ENCODE measurements at regions not wholly inside any gene's neighbourhood (a gene's known extent, or its start where the extent isn't known, plus 50 kb on each side); places are given as distances from the start of the nearest gene placed in this dataset.

DNA sequence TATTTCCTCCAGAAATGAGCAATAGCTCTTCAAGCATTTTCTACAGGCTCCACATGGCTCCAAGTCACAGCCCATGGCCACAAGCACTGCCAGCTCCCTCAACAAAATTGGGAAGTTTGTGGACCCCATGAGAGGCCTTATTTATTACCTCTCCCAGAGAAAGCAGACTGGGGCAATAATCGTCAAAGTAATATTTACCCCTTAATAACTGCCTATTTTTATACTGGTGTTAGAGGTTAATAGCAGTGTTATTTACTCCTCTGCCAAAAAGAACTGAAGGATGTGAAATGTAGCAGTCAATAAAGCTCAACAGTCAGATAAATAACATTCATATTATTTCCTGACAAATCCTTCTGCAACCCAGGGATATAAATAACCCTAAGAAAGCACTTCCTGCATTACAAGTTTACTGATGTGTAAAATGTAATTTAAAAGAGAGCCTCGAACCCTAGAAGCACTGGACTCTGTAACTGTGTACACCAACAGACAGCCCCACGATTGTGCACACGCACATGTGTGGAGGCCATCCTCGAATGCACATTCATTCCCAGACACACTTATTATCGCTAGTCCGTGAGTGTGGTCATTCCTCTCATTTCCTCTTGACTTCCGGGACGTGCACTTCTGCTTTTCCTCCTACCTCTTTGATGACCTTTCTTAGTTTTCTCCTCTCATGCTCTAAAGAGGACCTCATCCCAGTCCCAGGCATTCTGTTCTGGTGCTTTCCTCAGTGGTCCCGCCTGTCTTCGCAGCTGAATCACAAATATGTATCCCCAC, 157.4 kb downstream of the EVX1 start:
- 85% methylated on average over 9 of the region's 11 CpGs for WGBS (ENCODE audit: insufficient coverage)
- no peak overlapping the region for H3K27ac ChIP-seq (ENCODE audit: low read depth, low read length)
- no peak overlapping the region for H3K4me3 ChIP-seq (ENCODE audit: low read depth, low read length)
- H3K27me3 ChIP-seq (ENCODE audit: control insufficient read depth, insufficient read depth, low read length) = peaks cover 2% of the 10 kb centered on the region
- H3K9me3 ChIP-seq (ENCODE audit: control insufficient read depth, insufficient read depth, low read length) = no peaks in the 10 kb centered on the region
- DNase-seq (ENCODE audit: low read depth in 4 of 6, low spot score in 6 of 6) = peak in 1 of 6 donors; percentile 51
- no peaks in the 10 kb centered on the region for H3K4me1 ChIP-seq (ENCODE audit: control insufficient read depth, insufficient read depth, low read length)
- no peaks in the 10 kb centered on the region for H3K36me3 ChIP-seq (ENCODE audit: control insufficient read depth, insufficient read depth, low read length)

DNA sequence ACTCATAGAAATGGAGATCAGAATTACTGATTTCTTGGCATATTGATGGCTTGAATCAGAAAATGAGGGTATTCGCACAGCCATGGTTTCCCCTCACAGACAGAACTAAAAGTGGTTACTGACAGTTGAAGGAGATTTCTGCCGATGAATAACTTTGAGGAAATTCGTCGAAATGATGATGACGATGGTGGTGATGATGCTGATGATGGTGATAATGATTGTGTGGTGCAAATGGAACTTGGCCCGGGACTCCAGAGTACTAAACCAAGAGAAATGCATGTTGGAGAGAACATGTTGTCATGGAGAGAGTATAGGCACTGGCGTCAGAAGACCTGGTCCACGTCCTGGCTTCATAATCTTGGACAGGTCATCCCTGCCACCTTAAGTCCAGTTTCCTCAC, 163.2 kb downstream of the EVX1 start:
- DNase-seq (ENCODE audit: low read depth in 4 of 6, low spot score in 6 of 6) = no peak
- WGBS (ENCODE audit: insufficient coverage) = 93% methylated on average over 8 of the region's 8 CpGs
- no peaks in the 10 kb centered on the region for H3K9me3 ChIP-seq (ENCODE audit: control insufficient read depth, insufficient read depth, low read length)
- H3K4me3 ChIP-seq (ENCODE audit: low read depth, low read length) = no peak overlapping the region
- no peaks in the 10 kb centered on the region for H3K4me1 ChIP-seq (ENCODE audit: control insufficient read depth, insufficient read depth, low read length)
- H3K36me3 ChIP-seq (ENCODE audit: control insufficient read depth, insufficient read depth, low read length) = no peaks in the 10 kb centered on the region
- no peak overlapping the region for H3K27ac ChIP-seq (ENCODE audit: low read depth, low read length)
- H3K27me3 ChIP-seq (ENCODE audit: control insufficient read depth, insufficient read depth, low read length) = no peaks in the 10 kb centered on the region

DNA sequence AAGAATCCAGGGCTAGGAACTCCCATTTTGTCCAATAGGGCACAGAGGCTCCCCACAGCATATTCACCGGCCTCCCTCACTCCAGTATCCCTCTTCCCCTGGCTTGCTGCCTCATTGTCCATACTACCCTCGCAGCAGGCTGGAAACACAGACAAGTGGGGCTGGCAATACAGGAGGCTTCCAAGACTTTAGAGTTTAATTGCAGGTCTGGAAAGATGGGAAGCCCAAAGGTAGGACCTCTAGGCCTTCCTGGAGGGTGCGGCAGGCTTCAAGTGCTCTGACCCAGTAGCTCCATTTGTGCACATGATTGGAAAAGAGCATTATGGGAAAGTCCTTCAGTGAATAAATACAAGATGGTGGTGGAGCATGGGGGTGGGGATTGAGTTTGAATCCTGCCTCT, 166.7 kb downstream of the EVX1 start:
- DNase-seq (ENCODE audit: low read depth in 4 of 6, low spot score in 6 of 6) = no peak
- H3K4me3 ChIP-seq (ENCODE audit: low read depth, low read length) = no peak overlapping the region
- no peaks in the 10 kb centered on the region for H3K27me3 ChIP-seq (ENCODE audit: control insufficient read depth, insufficient read depth, low read length)
- 54% methylated on average over 2 of the region's 3 CpGs for WGBS (ENCODE audit: insufficient coverage)
- H3K36me3 ChIP-seq (ENCODE audit: control insufficient read depth, insufficient read depth, low read length) = no peaks in the 10 kb centered on the region
- no peak overlapping the region for H3K27ac ChIP-seq (ENCODE audit: low read depth, low read length)
- H3K4me1 ChIP-seq (ENCODE audit: control insufficient read depth, insufficient read depth, low read length) = no peaks in the 10 kb centered on the region
- H3K9me3 ChIP-seq (ENCODE audit: control insufficient read depth, insufficient read depth, low read length) = no peaks in the 10 kb centered on the region

DNA sequence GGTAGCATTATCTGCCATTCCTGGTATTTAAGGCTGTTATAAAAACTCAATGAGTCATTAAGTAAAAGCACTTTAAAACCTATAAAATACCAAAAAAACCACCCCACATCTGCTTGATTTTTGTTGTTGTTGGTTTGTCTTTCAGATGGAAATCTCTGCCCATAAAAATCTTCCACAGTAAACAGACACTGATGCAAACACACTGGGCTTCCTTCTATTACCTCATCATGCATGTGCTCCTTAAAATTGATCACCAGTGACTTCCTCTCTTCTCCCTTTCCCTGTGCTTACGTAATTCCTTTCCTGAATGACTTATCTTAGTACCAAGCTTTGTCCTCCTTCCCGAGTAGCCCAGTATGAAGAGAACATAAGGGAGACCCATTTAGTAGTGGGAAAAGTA, 167.2 kb downstream of the EVX1 start:
- Histone ChIP-seq H3K4me1 (ENCODE audit: control insufficient read depth, insufficient read depth, low read length) (no peaks in the 10 kb centered on the region), H3K27ac (ENCODE audit: low read depth, low read length) (no peak overlapping the region), H3K36me3 (ENCODE audit: control insufficient read depth, insufficient read depth, low read length) (no peaks in the 10 kb centered on the region), H3K4me3 (ENCODE audit: low read depth, low read length) (no peak overlapping the region), H3K9me3 (ENCODE audit: control insufficient read depth, insufficient read depth, low read length) (no peaks in the 10 kb centered on the region), H3K27me3 (ENCODE audit: control insufficient read depth, insufficient read depth, low read length) (no peaks in the 10 kb centered on the region)
- no CpG with 5 or more reads among the region's 2 CpGs for WGBS (ENCODE audit: insufficient coverage)
- DNase-seq (ENCODE audit: low read depth in 4 of 6, low spot score in 6 of 6) = no peak

DNA sequence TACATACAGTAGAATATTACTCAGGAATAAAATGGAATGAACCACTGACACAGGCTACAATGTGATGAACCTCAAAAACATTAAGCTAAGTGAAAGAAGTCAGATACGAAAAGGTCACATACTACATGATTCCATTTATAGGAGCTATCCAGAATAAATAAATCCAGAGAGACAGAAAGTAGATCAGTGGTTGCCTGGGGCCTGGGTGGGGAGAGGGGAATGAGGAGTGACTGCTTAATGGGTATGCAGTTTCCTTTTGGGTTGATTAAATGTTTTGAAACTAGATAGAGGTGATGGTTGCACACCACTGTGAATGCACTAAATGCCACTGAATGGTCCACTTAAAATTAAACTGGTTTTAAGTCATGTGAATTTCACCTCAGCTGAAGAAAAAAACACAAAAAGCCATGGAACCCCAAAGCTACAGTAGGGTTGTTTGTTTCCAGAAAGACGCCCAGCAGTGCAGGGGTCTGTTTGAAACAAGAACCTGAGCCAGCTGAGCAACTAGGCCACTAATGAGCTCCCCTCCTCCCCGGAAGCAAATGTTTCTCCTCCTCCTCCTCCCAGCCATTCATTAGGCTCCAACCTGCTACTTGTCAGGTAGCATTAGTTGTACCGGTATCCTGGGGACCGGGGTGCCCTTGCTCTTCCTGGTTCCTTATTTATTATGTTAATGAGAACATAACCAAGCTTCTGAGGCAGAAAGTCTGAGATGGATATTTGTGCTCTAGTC, 168.4 kb downstream of the EVX1 start:
- no peak for DNase-seq (ENCODE audit: low read depth in 4 of 6, low spot score in 6 of 6)
- H3K9me3 ChIP-seq (ENCODE audit: control insufficient read depth, insufficient read depth, low read length) = no peaks in the 10 kb centered on the region

DNA sequence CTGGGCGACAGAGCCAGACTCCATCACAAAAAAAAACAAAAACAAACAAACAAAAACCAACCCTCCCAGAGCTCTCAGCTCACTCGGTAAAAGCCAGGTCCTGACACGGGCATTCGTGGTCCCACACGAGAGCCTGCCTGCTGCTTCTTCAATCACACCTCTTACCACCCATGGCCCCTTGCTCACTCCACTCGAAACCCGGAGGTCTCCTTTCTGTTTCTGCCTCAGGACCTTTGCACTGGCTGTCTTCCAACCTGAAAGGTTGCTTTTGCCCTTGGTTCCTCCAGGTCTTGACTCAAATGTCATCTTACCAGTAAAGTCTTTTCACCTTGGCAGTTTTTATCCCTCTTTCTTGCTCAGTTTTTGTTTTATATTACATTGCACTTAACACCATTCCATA, 169.6 kb downstream of the EVX1 start:
- DNase-seq (ENCODE audit: low read depth in 4 of 6, low spot score in 6 of 6) = no peak
- Histone ChIP-seq H3K27me3 (ENCODE audit: control insufficient read depth, insufficient read depth, low read length) (no peaks in the 10 kb centered on the region), H3K9me3 (ENCODE audit: control insufficient read depth, insufficient read depth, low read length) (no peaks in the 10 kb centered on the region), H3K4me3 (ENCODE audit: low read depth, low read length) (no peak overlapping the region), H3K36me3 (ENCODE audit: control insufficient read depth, insufficient read depth, low read length) (no peaks in the 10 kb centered on the region), H3K4me1 (ENCODE audit: control insufficient read depth, insufficient read depth, low read length) (no peaks in the 10 kb centered on the region), H3K27ac (ENCODE audit: low read depth, low read length) (no peak overlapping the region)
- WGBS (ENCODE audit: insufficient coverage) = 84% methylated on average over 7 of the region's 7 CpGs

More for the DNA sequence above, 168.4 kb downstream of the EVX1 start:
- Histone ChIP-seq H3K27me3 (ENCODE audit: control insufficient read depth, insufficient read depth, low read length) (no peaks in the 10 kb centered on the region), H3K36me3 (ENCODE audit: control insufficient read depth, insufficient read depth, low read length) (no peaks in the 10 kb centered on the region), H3K27ac (ENCODE audit: low read depth, low read length) (no peak overlapping the region), H3K4me1 (ENCODE audit: control insufficient read depth, insufficient read depth, low read length) (no peaks in the 10 kb centered on the region), H3K4me3 (ENCODE audit: low read depth, low read length) (no peak overlapping the region)
- 13% methylated on average over 1 of the region's 5 CpGs for WGBS (ENCODE audit: insufficient coverage)

DNA sequence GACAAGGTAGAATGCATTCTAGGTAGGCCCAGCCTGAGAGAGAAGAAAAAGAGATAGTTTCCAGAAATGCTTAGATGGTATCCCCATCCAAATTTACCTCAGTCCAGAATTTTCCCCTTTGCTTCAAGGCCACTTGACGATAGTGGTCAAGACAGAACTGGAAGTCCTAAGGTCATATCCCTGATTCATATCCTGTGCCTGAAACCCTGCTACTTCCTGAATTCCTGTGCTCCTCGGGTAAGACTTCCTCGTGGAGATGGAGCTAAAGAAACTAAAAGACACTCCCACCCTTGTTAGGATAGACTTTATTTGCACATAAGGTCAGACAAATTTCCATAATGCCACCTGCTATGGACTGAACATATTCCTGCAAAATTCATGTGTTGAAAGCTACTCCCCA, 175.9 kb downstream of the EVX1 start:
- WGBS (ENCODE audit: insufficient coverage) = 92% methylated on average over 1 of the region's 3 CpGs
- no peak for DNase-seq (ENCODE audit: low read depth in 4 of 6, low spot score in 6 of 6)
- no peaks in the 10 kb centered on the region for H3K9me3 ChIP-seq (ENCODE audit: control insufficient read depth, insufficient read depth, low read length)

DNA sequence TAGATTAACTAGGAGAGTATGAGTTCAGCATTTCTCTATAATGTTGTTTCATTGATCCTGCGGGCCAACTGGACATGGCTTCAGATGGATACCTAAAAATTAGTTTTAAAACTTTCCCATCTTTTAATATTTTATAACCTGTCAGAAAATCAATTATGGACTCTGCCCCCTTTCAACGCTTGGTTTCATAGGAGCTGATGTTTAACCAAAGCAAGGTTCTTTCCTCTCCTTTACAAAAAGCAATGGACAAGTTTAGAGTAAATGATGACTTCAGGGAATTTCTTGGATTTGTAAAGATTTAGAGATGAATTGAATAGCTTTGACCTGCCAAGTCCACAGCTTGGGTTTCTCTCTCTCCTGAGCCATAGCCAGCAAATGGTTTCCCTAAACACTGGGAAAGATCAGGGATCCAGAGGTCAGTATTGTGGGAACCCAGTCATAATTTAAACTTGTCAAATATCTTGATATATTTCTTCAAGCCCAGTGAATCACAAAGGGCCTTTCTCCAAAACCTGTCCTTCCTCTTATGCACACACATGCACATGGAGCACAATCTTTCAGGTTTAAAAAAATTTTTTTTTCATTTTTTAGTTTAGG, 177.1 kb downstream of the EVX1 start:
- Histone ChIP-seq H3K27me3 (ENCODE audit: control insufficient read depth, insufficient read depth, low read length) (no peaks in the 10 kb centered on the region), H3K27ac (ENCODE audit: low read depth, low read length) (no peak overlapping the region), H3K36me3 (ENCODE audit: control insufficient read depth, insufficient read depth, low read length) (no peaks in the 10 kb centered on the region), H3K4me1 (ENCODE audit: control insufficient read depth, insufficient read depth, low read length) (no peaks in the 10 kb centered on the region), H3K9me3 (ENCODE audit: control insufficient read depth, insufficient read depth, low read length) (no peaks in the 10 kb centered on the region), H3K4me3 (ENCODE audit: low read depth, low read length) (no peak overlapping the region)
- WGBS (ENCODE audit: insufficient coverage) = no CpG with 5 or more reads among the region's 2 CpGs
- no peak for DNase-seq (ENCODE audit: low read depth in 4 of 6, low spot score in 6 of 6)

More for the DNA sequence above, 175.9 kb downstream of the EVX1 start:
- H3K4me1 ChIP-seq (ENCODE audit: control insufficient read depth, insufficient read depth, low read length) = no peaks in the 10 kb centered on the region
- H3K36me3 ChIP-seq (ENCODE audit: control insufficient read depth, insufficient read depth, low read length) = no peaks in the 10 kb centered on the region
- H3K27ac ChIP-seq (ENCODE audit: low read depth, low read length) = no peak overlapping the region
- H3K27me3 ChIP-seq (ENCODE audit: control insufficient read depth, insufficient read depth, low read length) = no peaks in the 10 kb centered on the region
- H3K4me3 ChIP-seq (ENCODE audit: low read depth, low read length) = no peak overlapping the region

DNA sequence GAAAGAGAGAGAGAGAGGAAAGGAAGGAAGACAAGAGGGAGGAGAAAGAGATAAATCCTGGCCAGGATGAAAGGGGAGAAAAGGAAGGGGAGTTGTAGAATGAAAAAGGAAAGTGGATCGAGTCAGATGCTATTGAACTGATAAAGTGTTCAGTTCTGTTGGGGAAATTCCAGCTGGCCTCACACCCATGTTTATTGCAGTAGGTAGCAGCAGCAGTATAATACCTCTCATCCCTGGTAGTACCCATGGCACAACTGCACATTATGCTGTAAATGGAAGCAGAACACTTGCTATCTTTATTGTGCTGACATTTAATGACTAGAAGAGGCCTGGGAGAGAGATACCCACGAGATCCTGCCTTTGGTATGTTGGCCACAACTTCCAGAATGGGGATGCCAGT, 178.1 kb downstream of the EVX1 start:
- H3K9me3 ChIP-seq (ENCODE audit: control insufficient read depth, insufficient read depth, low read length) = no peaks in the 10 kb centered on the region
- no peaks in the 10 kb centered on the region for H3K4me1 ChIP-seq (ENCODE audit: control insufficient read depth, insufficient read depth, low read length)
- no peaks in the 10 kb centered on the region for H3K27me3 ChIP-seq (ENCODE audit: control insufficient read depth, insufficient read depth, low read length)
- H3K4me3 ChIP-seq (ENCODE audit: low read depth, low read length) = no peak overlapping the region
- WGBS (ENCODE audit: insufficient coverage) = 27% methylated on average over 2 of the region's 2 CpGs
- no peak overlapping the region for H3K27ac ChIP-seq (ENCODE audit: low read depth, low read length)
- no peaks in the 10 kb centered on the region for H3K36me3 ChIP-seq (ENCODE audit: control insufficient read depth, insufficient read depth, low read length)
- DNase-seq (ENCODE audit: low read depth in 4 of 6, low spot score in 6 of 6) = no peak
